Coronary artery (tissue), 2 donors: ENCODE measurements at regions not wholly inside any gene's neighbourhood (a gene's known extent, or its start where the extent isn't known, plus 50 kb on each side); places are given as distances from the start of the nearest gene placed in this dataset.

Source experiments
- DNase-seq: peaks from one replicate; pipeline ENCODE4 v3.0.0-alpha.2; 2017; ENCODE audit warnings: low spot score
- H3K27ac ChIP-seq, 2 donors: fragments of 200-600 bp; sonication (generic); one replicate each; pipeline ENCODE4 v1.5.1; 2016 to 2019
- H3K4me3 ChIP-seq: fragments of 200-600 bp; sonication (generic); 2 replicates; pipeline ENCODE4 v1.5.1; 2016; ENCODE audit warnings: mild to moderate bottlenecking, moderate library complexity
- TF ChIP-seq, protein P1 (sequence below): fragments of 200-600 bp; sonication (generic); IDR thresholded peaks from one replicate; pipeline ENCODE4 v1.5.1; 2019; ENCODE audit warnings: antibody characterized with exemption

DNA sequence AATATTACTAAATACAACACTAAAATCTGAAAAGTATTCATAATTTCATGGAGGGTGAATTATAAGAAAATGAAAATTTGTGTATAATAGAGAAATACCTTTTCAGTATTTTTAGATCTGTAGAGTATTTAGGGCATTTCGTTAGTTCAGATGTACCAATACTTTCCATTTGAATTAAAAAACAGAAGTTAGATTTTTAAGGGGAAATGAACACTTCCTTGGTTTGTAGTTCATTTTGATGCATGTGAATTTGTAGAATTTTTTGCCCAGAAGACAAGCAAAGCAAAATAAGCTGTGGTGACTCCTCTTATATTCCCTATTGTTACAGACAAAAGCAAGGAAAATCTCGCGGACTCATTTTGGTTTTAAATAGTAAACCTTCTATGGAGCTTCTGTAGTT lies 209.0 kb upstream of the RPS23 start:
- no peak for DNase-seq
- Histone ChIP-seq H3K27ac (no peak overlapping the region), H3K4me3 (no peak overlapping the region)
- TF ChIP-seq, protein P1, sequence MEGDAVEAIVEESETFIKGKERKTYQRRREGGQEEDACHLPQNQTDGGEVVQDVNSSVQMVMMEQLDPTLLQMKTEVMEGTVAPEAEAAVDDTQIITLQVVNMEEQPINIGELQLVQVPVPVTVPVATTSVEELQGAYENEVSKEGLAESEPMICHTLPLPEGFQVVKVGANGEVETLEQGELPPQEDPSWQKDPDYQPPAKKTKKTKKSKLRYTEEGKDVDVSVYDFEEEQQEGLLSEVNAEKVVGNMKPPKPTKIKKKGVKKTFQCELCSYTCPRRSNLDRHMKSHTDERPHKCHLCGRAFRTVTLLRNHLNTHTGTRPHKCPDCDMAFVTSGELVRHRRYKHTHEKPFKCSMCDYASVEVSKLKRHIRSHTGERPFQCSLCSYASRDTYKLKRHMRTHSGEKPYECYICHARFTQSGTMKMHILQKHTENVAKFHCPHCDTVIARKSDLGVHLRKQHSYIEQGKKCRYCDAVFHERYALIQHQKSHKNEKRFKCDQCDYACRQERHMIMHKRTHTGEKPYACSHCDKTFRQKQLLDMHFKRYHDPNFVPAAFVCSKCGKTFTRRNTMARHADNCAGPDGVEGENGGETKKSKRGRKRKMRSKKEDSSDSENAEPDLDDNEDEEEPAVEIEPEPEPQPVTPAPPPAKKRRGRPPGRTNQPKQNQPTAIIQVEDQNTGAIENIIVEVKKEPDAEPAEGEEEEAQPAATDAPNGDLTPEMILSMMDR, result no peak

DNA sequence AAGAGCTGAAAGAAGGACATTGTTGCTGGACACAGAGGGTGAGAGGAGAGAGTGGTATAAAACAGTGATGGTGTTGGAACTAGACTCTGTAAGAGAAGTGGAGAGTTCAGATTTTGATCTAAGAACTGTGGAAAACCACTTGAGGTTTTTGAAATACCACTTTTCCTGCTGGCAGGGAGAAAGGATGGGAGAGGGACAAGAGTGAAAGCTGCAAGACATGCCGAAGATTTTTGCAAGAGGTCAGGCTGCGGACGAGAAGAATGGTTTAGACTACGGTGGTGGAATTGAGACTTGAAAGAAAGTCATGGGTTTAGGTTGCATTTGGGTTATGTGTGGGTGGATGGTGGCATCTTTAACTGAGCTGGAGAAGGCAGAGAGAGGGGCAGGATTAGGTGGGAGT lies 202.2 kb upstream of the RPS23 start:
- TF ChIP-seq, protein P1, result no peak
- H3K4me3 ChIP-seq, result no peak overlapping the region
- no peak for DNase-seq
- H3K27ac ChIP-seq, result no peak overlapping the region

DNA sequence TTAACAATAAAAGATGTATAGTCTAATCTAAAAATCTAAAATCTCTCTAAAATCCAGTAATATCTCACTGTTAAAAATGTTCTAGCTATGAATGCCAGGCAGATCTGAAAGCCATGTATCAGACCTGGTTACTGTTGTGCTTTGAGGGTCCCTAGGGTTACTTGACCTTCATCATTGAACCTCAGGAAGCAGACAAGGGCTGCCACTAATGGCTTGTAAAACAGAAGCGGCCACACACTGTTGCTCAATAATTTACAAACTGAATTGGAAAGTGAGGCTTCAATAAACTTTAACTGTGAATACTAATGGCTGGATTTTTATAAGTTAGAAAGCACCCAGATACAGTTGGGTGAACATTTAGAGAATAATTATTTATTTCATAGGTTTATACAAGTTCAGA lies 198.0 kb upstream of the RPS23 start:
- H3K4me3 ChIP-seq, result no peak overlapping the region
- no peak overlapping the region for H3K27ac ChIP-seq
- TF ChIP-seq, protein P1, result no peak
- no peak for DNase-seq

DNA sequence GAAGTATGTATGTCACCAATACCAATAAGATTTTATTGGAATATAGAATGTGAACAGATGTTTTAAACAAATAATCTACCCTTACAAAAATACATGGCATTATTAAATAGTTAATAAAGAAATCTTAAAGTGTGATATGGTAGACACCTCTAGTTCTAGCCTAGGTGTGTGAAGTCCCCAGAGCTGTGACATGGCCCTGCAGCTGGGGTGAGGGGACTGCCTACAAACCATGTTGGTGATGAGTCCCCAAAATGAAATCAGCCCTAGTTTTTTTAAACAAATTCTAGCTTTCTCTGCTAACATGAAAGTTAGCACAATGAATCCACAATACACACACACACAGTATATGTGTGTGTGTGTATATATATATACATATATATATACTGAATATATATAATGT lies 195.1 kb upstream of the RPS23 start:
- TF ChIP-seq, protein P1, result no peak
- DNase-seq, result no peak
- H3K27ac ChIP-seq, result no peak overlapping the region
- H3K4me3 ChIP-seq, result no peak overlapping the region

DNA sequence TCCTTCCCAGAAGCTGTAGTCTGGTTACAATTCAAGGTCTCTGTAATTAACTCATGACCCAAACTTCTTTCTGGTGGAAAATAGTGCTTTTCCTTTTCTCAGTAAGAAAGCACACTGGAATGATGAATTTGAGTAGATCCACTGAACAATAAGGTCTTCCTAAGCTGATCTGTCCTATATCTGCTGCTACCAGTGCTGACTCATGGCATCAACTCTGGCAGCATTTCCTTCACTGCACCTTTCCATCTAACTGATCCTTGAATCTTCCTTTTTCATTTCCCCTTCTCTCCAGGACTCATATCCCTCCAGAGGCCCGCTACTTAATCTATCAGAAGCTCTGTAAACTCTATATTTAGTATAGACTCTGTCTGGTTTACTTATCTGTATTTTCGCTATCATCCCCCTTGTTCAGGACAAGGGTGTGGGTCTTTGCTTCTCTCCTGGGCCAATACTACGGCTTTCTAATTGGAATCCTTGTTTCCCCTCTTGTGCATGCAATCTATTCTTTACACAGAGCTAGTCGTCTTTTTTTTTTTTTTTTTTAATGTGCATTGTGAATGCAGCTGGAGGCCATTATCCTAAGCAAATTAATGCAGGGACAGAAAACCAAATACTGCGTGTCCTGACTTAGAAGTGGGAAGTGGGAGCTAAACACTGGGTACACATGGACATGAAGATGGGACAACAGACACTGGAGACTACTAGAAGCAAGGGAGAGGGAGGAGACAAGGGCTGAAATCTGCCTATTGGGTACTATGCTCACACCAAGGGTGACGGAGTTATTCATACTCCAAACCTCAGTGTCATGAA lies 192.2 kb upstream of the RPS23 start:
- TF ChIP-seq, protein P1, result no peak
- Histone ChIP-seq H3K27ac (no peak overlapping the region), H3K4me3 (no peak overlapping the region)
- DNase-seq, result no peak

DNA sequence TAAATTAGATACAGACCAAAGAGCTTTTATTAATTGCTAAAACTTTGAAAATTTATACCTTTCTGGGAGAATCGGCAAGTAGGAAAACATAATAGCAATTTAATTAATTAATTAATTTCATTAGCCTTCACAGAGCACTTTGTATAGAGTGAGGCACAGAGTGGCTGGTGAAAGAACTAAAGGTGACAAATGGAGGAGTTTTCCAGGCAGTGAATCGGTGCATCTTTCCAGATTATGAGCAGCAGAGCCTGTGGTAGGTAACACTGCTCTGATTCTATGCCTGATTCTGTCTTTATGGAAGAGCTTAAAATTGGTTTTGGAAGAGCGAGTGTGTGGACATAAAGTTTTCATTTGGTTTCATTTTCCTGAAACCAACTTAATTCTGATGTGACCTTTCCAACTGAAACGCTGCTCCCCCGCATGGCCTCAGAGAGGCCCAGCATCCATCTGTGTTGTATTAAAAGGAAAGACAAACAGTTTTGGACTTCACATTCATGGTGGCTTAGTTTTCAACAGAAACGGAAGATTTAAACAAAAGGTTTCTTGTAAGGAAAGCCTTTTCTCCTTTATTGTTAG lies 188.9 kb upstream of the RPS23 start:
- no peak for DNase-seq
- Histone ChIP-seq H3K27ac (peak overlapping the region in 1 of 2 donors; percentile 15), H3K4me3 (peak overlapping the region; percentile 42)
- TF ChIP-seq, protein P1, result no peak

DNA sequence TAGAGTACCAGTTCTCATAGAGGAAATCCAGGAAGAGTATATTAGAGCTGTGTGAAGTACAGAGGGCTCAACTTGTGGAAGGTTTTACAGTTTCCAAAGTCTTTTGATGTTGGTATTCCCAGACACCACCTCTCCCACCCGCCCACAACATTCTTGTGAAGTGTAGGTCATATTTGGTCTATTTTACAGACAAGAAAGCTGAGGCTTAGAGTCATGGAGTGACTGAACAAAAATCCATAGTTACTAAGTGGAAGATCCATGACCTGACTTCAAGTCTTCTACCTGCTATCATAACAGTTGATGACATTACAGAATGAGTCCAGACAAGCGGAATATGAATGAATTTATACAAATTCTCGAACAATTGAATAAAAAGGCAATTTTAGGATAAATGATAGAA lies 187.1 kb upstream of the RPS23 start:
- no peak for DNase-seq
- TF ChIP-seq, protein P1, result no peak
- Histone ChIP-seq H3K27ac (no peak overlapping the region), H3K4me3 (no peak overlapping the region)
